Neural cell (in vitro differentiated cells): ENCODE measurements at regions not wholly inside any gene's neighbourhood (a gene's known extent, or its start where the extent isn't known, plus 50 kb on each side); places are given as distances from the start of the nearest gene placed in this dataset.

ENCODE experiments used
- H2AFZ ChIP-seq: fragments of 200-600, 300-800 bp; sonication (generic), shearing (Covaris generic); 2 replicates; pipeline ENCODE4 v1.6.0; 2014; ENCODE audit warnings: low read depth, mild to moderate bottlenecking, antibody characterized with exemption, low read length, moderate library complexity
- H3F3A ChIP-seq: fragments of 200-600 bp; shearing (Covaris generic); 2 replicates; pipeline ENCODE4 v1.6.1; 2016; ENCODE audit warnings: mild to moderate bottlenecking, moderate library complexity, mixed read lengths, antibody characterized with exemption, low read length; ENCODE audit not compliant: insufficient read depth, poor library complexity, severe bottlenecking
- H3K27ac ChIP-seq: fragments of 200-600, 300-800 bp; sonication (generic), shearing (Covaris generic); 2 replicates; pipeline ENCODE4 v1.5.1; 2014; ENCODE audit warnings: mild to moderate bottlenecking, low read length, moderate library complexity
- H3K27me3 ChIP-seq: fragments of 300-800, 200-600 bp; sonication (generic), shearing (Covaris generic); 2 replicates; pipeline ENCODE4 v1.6.0; 2014; ENCODE audit warnings: mild to moderate bottlenecking, low read depth, low read length, moderate library complexity; ENCODE audit not compliant: insufficient read depth
- H3K36me3 ChIP-seq: fragments of 300-800, 200-600 bp; sonication (generic), shearing (Covaris generic); 2 replicates; pipeline ENCODE4 v1.5.1; 2014; ENCODE audit warnings: mild to moderate bottlenecking, antibody characterized with exemption, low read length, moderate library complexity; ENCODE audit not compliant: insufficient read depth
- H3K4me2 ChIP-seq: fragments of 300-800, 200-600 bp; sonication (generic), shearing (Covaris generic); 2 replicates; pipeline ENCODE4 v1.6.0; 2014; ENCODE audit warnings: mild to moderate bottlenecking, low read length
- H3K4me3 ChIP-seq: fragments of 300-800, 200-600 bp; sonication (generic), shearing (Covaris generic); 2 replicates; pipeline ENCODE4 v1.5.1; 2014; ENCODE audit warnings: mild to moderate bottlenecking, low read length, moderate library complexity
- H3K79me2 ChIP-seq: fragments of 200-600 bp; shearing (Covaris generic); replicated peaks from 2 replicates; pipeline ENCODE4 v1.6.0; 2014; ENCODE audit warnings: mild to moderate bottlenecking, low read length, moderate library complexity; ENCODE audit not compliant: insufficient read depth
- H3K9ac ChIP-seq: fragments of 300-800, 200-600 bp; sonication (generic), shearing (Covaris generic); 2 replicates; pipeline ENCODE4 v1.6.1; 2016; ENCODE audit warnings: mild to moderate bottlenecking, low read length, mixed read lengths
- H3K9me2 ChIP-seq: fragments of 200-600 bp; shearing (Covaris generic); 2 replicates; pipeline ENCODE4 v1.6.1; 2016; ENCODE audit warnings: mild to moderate bottlenecking, low read length, mixed read lengths; ENCODE audit not compliant: insufficient read depth
- H3K9me3 ChIP-seq: fragments of 200-600, 300-800 bp; sonication (generic), shearing (Covaris generic); 2 replicates; pipeline ENCODE4 v1.6.1; 2016; ENCODE audit warnings: mild to moderate bottlenecking, mixed run types, low read length, moderate library complexity, mixed read lengths
- H4K20me1 ChIP-seq: fragments of 200-600 bp; shearing (Covaris generic); 2 replicates; pipeline ENCODE4 v1.6.1; 2016; ENCODE audit warnings: mild to moderate bottlenecking, mixed run types; ENCODE audit not compliant: insufficient read depth
- EP300 ChIP-seq: fragments of 450-650 bp; conservative IDR thresholded peaks from 2 replicates; pipeline ENCODE4 v1.6.1; 2014; ENCODE audit warnings: antibody characterized with exemption, mild to moderate bottlenecking, moderate library complexity; ENCODE audit not compliant: poor library complexity, severe bottlenecking
- EZH2 ChIP-seq: fragments of 200-600, 300-800 bp; shearing (Covaris generic), sonication (generic); IDR thresholded peaks from 2 replicates; pipeline ENCODE4 v1.6.1; 2014; ENCODE audit warnings: antibody characterized with exemption, low read length, borderline replicate concordance, mild to moderate bottlenecking; ENCODE audit not compliant: insufficient read depth, poor library complexity, severe bottlenecking
- MXI1 ChIP-seq: fragments of 450-650 bp; conservative IDR thresholded peaks from 2 replicates; pipeline ENCODE4 v1.6.1; 2014; ENCODE audit warnings: antibody characterized with exemption, mild to moderate bottlenecking; ENCODE audit not compliant: poor library complexity, severe bottlenecking
- POLR2AphosphoS5 ChIP-seq: IDR thresholded peaks from 2 replicates; pipeline ENCODE4 v1.6.1; 2012
- RAD21 ChIP-seq: fragments of 450-650 bp; conservative IDR thresholded peaks from 2 replicates; pipeline ENCODE4 v1.6.1; 2014; ENCODE audit warnings: antibody characterized with exemption, mild to moderate bottlenecking, moderate library complexity
- SMC3 ChIP-seq: fragments of 450-650 bp; conservative IDR thresholded peaks from 2 replicates; pipeline ENCODE4 v1.6.1; 2014; ENCODE audit warnings: antibody characterized with exemption, mild to moderate bottlenecking, moderate library complexity; ENCODE audit not compliant: poor library complexity
- TAF1 ChIP-seq: IDR thresholded peaks from 2 replicates; pipeline ENCODE4 v1.6.1; 2012; ENCODE audit warnings: low read depth
- TF ChIP-seq, protein P1 (sequence below): fragments of 450-650 bp; IDR thresholded peaks from 2 replicates; pipeline ENCODE4 v1.5.1; 2014; ENCODE audit warnings: antibody characterized with exemption, mild to moderate bottlenecking, moderate library complexity; ENCODE audit not compliant: poor library complexity, severe bottlenecking
- TF ChIP-seq, protein P2 (sequence below): IDR thresholded peaks from 2 replicates; pipeline ENCODE4 v1.6.1; 2012; ENCODE audit warnings: borderline replicate concordance

DNA sequence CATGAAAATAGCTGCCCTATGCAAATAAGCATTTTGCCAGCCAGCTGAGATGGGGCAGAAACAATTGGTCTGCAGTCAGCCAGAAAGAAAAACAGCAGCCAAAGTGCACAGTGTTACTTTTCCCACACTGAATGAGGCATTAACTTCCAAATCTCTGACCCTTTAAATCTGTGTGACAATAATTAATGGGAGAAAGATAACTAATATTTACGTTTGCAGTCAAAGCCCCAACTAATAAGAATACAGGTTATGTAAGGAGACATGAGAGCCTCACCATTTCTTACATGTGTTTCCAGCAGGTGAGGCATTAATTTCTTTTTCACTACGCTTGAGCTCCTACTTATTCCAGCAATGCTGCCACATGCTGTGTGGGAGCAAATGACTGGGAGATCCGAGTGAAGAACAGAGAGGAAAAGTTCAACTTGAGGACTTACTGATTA lies 339.0 kb downstream of the SATB2 start:
- Histone ChIP-seq H3K9ac (no peak overlapping the region), H3K9me2 (no peaks in the 10 kb centered on the region), H4K20me1 (no peaks in the 10 kb centered on the region), H3F3A (no peaks in the 10 kb centered on the region), H2AFZ (no peak overlapping the region), H3K4me3 (no peak overlapping the region), H3K36me3 (no peaks in the 10 kb centered on the region), H3K9me3 (no peaks in the 10 kb centered on the region), H3K79me2 (no peaks in the 10 kb centered on the region), H3K4me2 (no peak overlapping the region), H3K27ac (no peak overlapping the region), H3K27me3 (no peaks in the 10 kb centered on the region)
- TF ChIP-seq POLR2AphosphoS5 = no peak
- TF ChIP-seq, protein P1, sequence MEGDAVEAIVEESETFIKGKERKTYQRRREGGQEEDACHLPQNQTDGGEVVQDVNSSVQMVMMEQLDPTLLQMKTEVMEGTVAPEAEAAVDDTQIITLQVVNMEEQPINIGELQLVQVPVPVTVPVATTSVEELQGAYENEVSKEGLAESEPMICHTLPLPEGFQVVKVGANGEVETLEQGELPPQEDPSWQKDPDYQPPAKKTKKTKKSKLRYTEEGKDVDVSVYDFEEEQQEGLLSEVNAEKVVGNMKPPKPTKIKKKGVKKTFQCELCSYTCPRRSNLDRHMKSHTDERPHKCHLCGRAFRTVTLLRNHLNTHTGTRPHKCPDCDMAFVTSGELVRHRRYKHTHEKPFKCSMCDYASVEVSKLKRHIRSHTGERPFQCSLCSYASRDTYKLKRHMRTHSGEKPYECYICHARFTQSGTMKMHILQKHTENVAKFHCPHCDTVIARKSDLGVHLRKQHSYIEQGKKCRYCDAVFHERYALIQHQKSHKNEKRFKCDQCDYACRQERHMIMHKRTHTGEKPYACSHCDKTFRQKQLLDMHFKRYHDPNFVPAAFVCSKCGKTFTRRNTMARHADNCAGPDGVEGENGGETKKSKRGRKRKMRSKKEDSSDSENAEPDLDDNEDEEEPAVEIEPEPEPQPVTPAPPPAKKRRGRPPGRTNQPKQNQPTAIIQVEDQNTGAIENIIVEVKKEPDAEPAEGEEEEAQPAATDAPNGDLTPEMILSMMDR = no peak
- TF ChIP-seq, protein P2, sequence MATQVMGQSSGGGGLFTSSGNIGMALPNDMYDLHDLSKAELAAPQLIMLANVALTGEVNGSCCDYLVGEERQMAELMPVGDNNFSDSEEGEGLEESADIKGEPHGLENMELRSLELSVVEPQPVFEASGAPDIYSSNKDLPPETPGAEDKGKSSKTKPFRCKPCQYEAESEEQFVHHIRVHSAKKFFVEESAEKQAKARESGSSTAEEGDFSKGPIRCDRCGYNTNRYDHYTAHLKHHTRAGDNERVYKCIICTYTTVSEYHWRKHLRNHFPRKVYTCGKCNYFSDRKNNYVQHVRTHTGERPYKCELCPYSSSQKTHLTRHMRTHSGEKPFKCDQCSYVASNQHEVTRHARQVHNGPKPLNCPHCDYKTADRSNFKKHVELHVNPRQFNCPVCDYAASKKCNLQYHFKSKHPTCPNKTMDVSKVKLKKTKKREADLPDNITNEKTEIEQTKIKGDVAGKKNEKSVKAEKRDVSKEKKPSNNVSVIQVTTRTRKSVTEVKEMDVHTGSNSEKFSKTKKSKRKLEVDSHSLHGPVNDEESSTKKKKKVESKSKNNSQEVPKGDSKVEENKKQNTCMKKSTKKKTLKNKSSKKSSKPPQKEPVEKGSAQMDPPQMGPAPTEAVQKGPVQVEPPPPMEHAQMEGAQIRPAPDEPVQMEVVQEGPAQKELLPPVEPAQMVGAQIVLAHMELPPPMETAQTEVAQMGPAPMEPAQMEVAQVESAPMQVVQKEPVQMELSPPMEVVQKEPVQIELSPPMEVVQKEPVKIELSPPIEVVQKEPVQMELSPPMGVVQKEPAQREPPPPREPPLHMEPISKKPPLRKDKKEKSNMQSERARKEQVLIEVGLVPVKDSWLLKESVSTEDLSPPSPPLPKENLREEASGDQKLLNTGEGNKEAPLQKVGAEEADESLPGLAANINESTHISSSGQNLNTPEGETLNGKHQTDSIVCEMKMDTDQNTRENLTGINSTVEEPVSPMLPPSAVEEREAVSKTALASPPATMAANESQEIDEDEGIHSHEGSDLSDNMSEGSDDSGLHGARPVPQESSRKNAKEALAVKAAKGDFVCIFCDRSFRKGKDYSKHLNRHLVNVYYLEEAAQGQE = no peak
- no peak for TF ChIP-seq EZH2
- no peak for TF ChIP-seq SMC3
- TF ChIP-seq MXI1 = no peak
- no peak for TF ChIP-seq RAD21
- no peak for TF ChIP-seq TAF1
- no peak for TF ChIP-seq EP300

DNA sequence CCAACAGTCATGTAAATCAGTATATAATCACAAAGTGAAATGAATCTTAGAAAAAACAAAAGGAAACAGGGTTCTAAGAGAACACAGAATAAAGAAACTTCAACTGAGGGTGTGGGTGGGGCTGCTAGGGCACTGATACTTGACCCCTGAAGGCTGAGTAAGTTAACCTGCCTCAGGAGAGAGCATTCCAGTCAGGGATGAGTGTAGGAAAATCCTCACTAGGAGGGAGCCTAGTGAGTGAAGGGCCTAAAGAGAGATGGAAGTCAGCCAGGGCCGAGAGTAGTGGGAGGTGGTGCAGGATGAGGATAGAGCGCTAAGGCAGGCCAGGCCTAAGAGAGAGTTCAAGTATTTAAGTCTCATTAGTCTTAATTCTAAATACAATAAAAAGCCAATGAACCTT lies 342.6 kb downstream of the SATB2 start:
- Histone ChIP-seq H2AFZ (no peak overlapping the region), H3F3A (no peaks in the 10 kb centered on the region), H3K9me3 (no peaks in the 10 kb centered on the region), H3K27ac (no peak overlapping the region), H3K9me2 (no peaks in the 10 kb centered on the region), H3K36me3 (no peaks in the 10 kb centered on the region), H3K4me2 (no peak overlapping the region), H3K79me2 (no peaks in the 10 kb centered on the region), H3K27me3 (no peaks in the 10 kb centered on the region), H3K9ac (no peak overlapping the region), H4K20me1 (no peaks in the 10 kb centered on the region), H3K4me3 (no peak overlapping the region)
- TF ChIP-seq SMC3 (no peak), EZH2 (no peak), RAD21 (no peak), MXI1 (no peak), TAF1 (no peak), EP300 (no peak), POLR2AphosphoS5 (no peak)
- TF ChIP-seq, protein P2 = no peak
- TF ChIP-seq, protein P1 = no peak
